GM12878 (cell line): ENCODE measurements at regions not wholly inside any gene's neighbourhood (a gene's known extent, or its start where the extent isn't known, plus 50 kb on each side); places are given as distances from the start of the nearest gene placed in this dataset.

Source experiments
- ATAC-seq: fragments of 200-7000 bp; cut with Tn5 transposase; 3 replicates; pipeline ENCODE4 v1.9.1; 2020; ENCODE audit warnings: mild to moderate bottlenecking, moderate library complexity
- BruUV-seq: library from RNA; stranded (reverse); fragments of 400-500 nt; replicated peaks from 2 replicates; lab custom pipeline; 2021; lab: Mats Ljungman, UMichigan
- CTCF ChIA-PET: fragments of 300-600 bp; sonication (Branson Sonifier 250); formaldehyde crosslinking; extraction: SDS; loops from one replicate; lab custom pipeline; 2021; ENCODE audit warnings: inconsistent platforms; lab: Yijun Ruan, JAX
- POLR2A ChIA-PET: fragments of 350-600 bp; formaldehyde crosslinking; extraction: SDS; loops from one replicate; lab custom pipeline; 2021; ENCODE audit warnings: inconsistent platforms; lab: Charles Lee
- RAD21 ChIA-PET: fragments of 300-600 bp; sonication (Branson Sonifier 250); formaldehyde crosslinking; loops from one replicate; lab custom pipeline; 2023; ENCODE audit warnings: antibody characterized with exemption; ENCODE audit not compliant: unreplicated experiment; lab: Charles Lee
- SMC1A ChIA-PET: fragments of 300-600 bp; sonication (Branson Sonifier 250); formaldehyde crosslinking; loops from one replicate; lab custom pipeline; 2023; ENCODE audit not compliant: unreplicated experiment, uncharacterized antibody; lab: Charles Lee
- DNase-seq: peaks from one replicate; pipeline ENCODE4 v3.0.0-alpha.2; 2011; ENCODE audit warnings: low read depth, low spot score
- FAIRE-seq: peaks from 3 replicates; lab custom pipeline; 2011; peaks lifted over from hg19 to GRCh38; lab: Jason Lieb, UNC
- H2AFZ ChIP-seq: 2 replicates; pipeline ENCODE4 v1.6.0; 2011; ENCODE audit warnings: low read depth, low read length, control low read depth; ENCODE audit not compliant: control insufficient read depth
- H3K27ac ChIP-seq: 2 replicates; pipeline ENCODE4 v1.5.1; 2011; ENCODE audit warnings: control low read depth; ENCODE audit not compliant: control insufficient read depth, insufficient read depth
- H3K27me3 ChIP-seq, 2 experiments: replicated peaks in 1 of 2; 2 replicates each; pipeline versions ENCODE4 v1.6.0 to v1.6.1; 2011; ENCODE audit warnings: low read length in 1 of 2; ENCODE audit not compliant: control insufficient read depth in 2 of 2, insufficient read depth in 2 of 2
- H3K36me3 ChIP-seq, 2 experiments: 2 replicates each; pipeline ENCODE4 v1.5.1; 2011; ENCODE audit warnings: low read length in 1 of 2; ENCODE audit not compliant: control insufficient read depth in 2 of 2, insufficient read depth in 2 of 2
- H3K4me1 ChIP-seq: 2 replicates; pipeline ENCODE4 v1.6.1; 2011; ENCODE audit warnings: mild to moderate bottlenecking, low read length, moderate library complexity, mixed read lengths; ENCODE audit not compliant: control insufficient read depth, insufficient read depth
- H3K4me2 ChIP-seq: 2 replicates; pipeline ENCODE4 v1.6.0; 2011; ENCODE audit warnings: control low read depth; ENCODE audit not compliant: control insufficient read depth, insufficient read depth
- H3K4me3 ChIP-seq: fragments of 200-600 bp; sonication (generic); 2 replicates; pipeline ENCODE4 v1.5.1; 2016
- H3K79me2 ChIP-seq: 2 replicates; pipeline ENCODE4 v1.6.0; 2011; ENCODE audit warnings: low read length; ENCODE audit not compliant: control insufficient read depth, insufficient read depth
- H3K9ac ChIP-seq: 2 replicates; pipeline ENCODE4 v1.8.0; 2011; ENCODE audit warnings: low read length, control low read depth, mixed read lengths; ENCODE audit not compliant: control insufficient read depth, insufficient read depth
- H3K9me3 ChIP-seq: replicated peaks from 3 replicates; pipeline ENCODE4 v1.5.1; 2011; ENCODE audit warnings: mild to moderate bottlenecking, low read length; ENCODE audit not compliant: control insufficient read depth, insufficient read depth
- H4K20me1 ChIP-seq: 2 replicates; pipeline ENCODE4 v1.6.0; 2011; ENCODE audit not compliant: control insufficient read depth, insufficient read depth
- CBFB ChIP-seq: IDR thresholded peaks from 2 replicates; pipeline ENCODE4 v1.6.1; 2016; ENCODE audit warnings: antibody characterized with exemption, low read depth
- CEBPZ ChIP-seq: fragments of 150-350 bp; IDR thresholded peaks from 2 replicates; pipeline ENCODE4 v1.6.1; 2016; ENCODE audit warnings: low read depth, low read length
- CTCF ChIP-seq, 3 experiments: IDR thresholded peaks in 2 of 3; conservative IDR thresholded peaks in 1 of 3; 2 replicates each; pipeline ENCODE4 v1.5.1; 2011; ENCODE audit warnings: low read depth in 3 of 3, low read length in 3 of 3, mild to moderate bottlenecking in 3 of 3, control low read depth in 2 of 3, moderate library complexity in 2 of 3, inconsistent platforms in 1 of 3, mixed read lengths in 1 of 3; ENCODE audit not compliant: control insufficient read depth in 2 of 3, insufficient read depth in 1 of 3; ENCODE audit errors: extremely low read depth in 1 of 3
- IKZF2 ChIP-seq, 2 experiments: fragments of 450-650 bp; IDR thresholded peaks; 2 replicates each; pipeline ENCODE4 v1.6.1; 2017; ENCODE audit warnings: mild to moderate bottlenecking in 2 of 2, moderate library complexity in 2 of 2
- LARP7 ChIP-seq: fragments of 450-650 bp; IDR thresholded peaks from 2 replicates; pipeline ENCODE4 v1.6.1; 2017; ENCODE audit warnings: mild to moderate bottlenecking
- MAX ChIP-seq: IDR thresholded peaks from 2 replicates; pipeline ENCODE4 v1.6.1; 2012; ENCODE audit warnings: low read depth, low read length, improper control_type of control experiment
- MLLT1 ChIP-seq: fragments of 450-650 bp; IDR thresholded peaks from 2 replicates; pipeline ENCODE4 v1.6.1; 2016; ENCODE audit warnings: mild to moderate bottlenecking
- MTA2 ChIP-seq: fragments of 450-650 bp; IDR thresholded peaks from 2 replicates; pipeline ENCODE4 v1.6.1; 2016; ENCODE audit warnings: low read depth, mild to moderate bottlenecking, moderate library complexity
- MYB ChIP-seq: fragments of 150-350 bp; IDR thresholded peaks from 2 replicates; pipeline ENCODE4 v1.6.1; 2014; ENCODE audit warnings: mild to moderate bottlenecking, low read depth, low read length, borderline replicate concordance
- POLR2AphosphoS5 ChIP-seq: IDR thresholded peaks from 2 replicates; pipeline ENCODE4 v1.6.1; 2011; ENCODE audit warnings: mild to moderate bottlenecking, low read length, inconsistent platforms
- SUPT20H ChIP-seq: IDR thresholded peaks from 2 replicates; pipeline ENCODE4 v1.6.1; 2011; ENCODE audit warnings: low read depth, mild to moderate bottlenecking, low read length, moderate library complexity, borderline replicate concordance; ENCODE audit not compliant: control insufficient read depth
- TBL1XR1 ChIP-seq: IDR thresholded peaks from 2 replicates; pipeline ENCODE4 v1.6.1; 2012; ENCODE audit warnings: low read depth, low read length, improper control_type of control experiment
- WGBS: methylation state at CpG from one replicate; pipeline ENCODE4 v1.1.6; 2016; ENCODE audit warnings: low lambda C conversion rate; ENCODE audit not compliant: insufficient replicate concordance, insufficient coverage; ENCODE audit errors: missing lambda C conversion rate; 5-methylcytosine and 5-hydroxymethylcytosine counted together
- in situ Hi-C: fragments of 300-500 bp; cut with MboI; formaldehyde crosslinking; loops from 9 replicates; pipeline ENCODE4 v1.14.3; 2018; ENCODE audit warnings: mixed read lengths
- intact Hi-C: fragments of 100-400 bp; cut with micrococcal nuclease; formaldehyde crosslinking; loops from one replicate; pipeline ENCODE4 v1.14.2; 2022; ENCODE audit not compliant: unreplicated experiment
- TF ChIP-seq, protein P1 (sequence below): fragments of 450-650 bp; IDR thresholded peaks from 2 replicates; pipeline ENCODE4 v1.6.1; 2017; ENCODE audit warnings: mild to moderate bottlenecking, moderate library complexity

GRCh38 chr4:166366012-166366411, 493.0 kb downstream of the TLL1 start:
- H3K27ac ChIP-seq, result no peak overlapping the region
- no peaks in the 10 kb centered on the region for H3K4me1 ChIP-seq
- no peak overlapping the region for H3K4me2 ChIP-seq
- ATAC-seq, result no peak
- POLR2A ChIA-PET, result no interaction called here
- BruUV-seq, result no TSS peak
- TF ChIP-seq MYB (no peak), CBFB (no peak), MTA2 (no peak), CTCF (IDR thresholded peaks at IDR 0.05 in 2 of 3, conservative IDR thresholded peaks at IDR 0.05 in 1 of 3; ENCODE audit: control insufficient read depth in 2 of 3, extremely low read depth in 1 of 3, insufficient read depth in 1 of 3, low read depth in 3 of 3, low read length in 3 of 3) (no peak), TBL1XR1 (no peak), CEBPZ (no peak), MLLT1 (no peak), LARP7 (no peak), MAX (no peak), SUPT20H (no peak), POLR2AphosphoS5 (no peak), IKZF2 (IDR thresholded peaks at IDR 0.05) (no peak)
- TF ChIP-seq, protein P1, sequence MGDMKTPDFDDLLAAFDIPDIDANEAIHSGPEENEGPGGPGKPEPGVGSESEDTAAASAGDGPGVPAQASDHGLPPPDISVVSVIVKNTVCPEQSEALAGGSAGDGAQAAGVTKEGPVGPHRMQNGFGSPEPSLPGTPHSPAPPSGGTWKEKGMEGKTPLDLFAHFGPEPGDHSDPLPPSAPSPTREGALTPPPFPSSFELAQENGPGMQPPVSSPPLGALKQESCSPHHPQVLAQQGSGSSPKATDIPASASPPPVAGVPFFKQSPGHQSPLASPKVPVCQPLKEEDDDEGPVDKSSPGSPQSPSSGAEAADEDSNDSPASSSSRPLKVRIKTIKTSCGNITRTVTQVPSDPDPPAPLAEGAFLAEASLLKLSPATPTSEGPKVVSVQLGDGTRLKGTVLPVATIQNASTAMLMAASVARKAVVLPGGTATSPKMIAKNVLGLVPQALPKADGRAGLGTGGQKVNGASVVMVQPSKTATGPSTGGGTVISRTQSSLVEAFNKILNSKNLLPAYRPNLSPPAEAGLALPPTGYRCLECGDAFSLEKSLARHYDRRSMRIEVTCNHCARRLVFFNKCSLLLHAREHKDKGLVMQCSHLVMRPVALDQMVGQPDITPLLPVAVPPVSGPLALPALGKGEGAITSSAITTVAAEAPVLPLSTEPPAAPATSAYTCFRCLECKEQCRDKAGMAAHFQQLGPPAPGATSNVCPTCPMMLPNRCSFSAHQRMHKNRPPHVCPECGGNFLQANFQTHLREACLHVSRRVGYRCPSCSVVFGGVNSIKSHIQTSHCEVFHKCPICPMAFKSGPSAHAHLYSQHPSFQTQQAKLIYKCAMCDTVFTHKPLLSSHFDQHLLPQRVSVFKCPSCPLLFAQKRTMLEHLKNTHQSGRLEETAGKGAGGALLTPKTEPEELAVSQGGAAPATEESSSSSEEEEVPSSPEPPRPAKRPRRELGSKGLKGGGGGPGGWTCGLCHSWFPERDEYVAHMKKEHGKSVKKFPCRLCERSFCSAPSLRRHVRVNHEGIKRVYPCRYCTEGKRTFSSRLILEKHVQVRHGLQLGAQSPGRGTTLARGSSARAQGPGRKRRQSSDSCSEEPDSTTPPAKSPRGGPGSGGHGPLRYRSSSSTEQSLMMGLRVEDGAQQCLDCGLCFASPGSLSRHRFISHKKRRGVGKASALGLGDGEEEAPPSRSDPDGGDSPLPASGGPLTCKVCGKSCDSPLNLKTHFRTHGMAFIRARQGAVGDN, result no peak
- SMC1A ChIA-PET, result no interaction called here
- no peaks in the 10 kb centered on the region for H3K36me3 ChIP-seq
- CTCF ChIA-PET, result no interaction called here
- RAD21 ChIA-PET, result no interaction called here
- H3K4me3 ChIP-seq, result no peak overlapping the region
- no peak overlapping the region for H2AFZ ChIP-seq
- no peak for DNase-seq
- intact Hi-C loops, result no loop called here
- no peaks in the 10 kb centered on the region for H4K20me1 ChIP-seq
- H3K79me2 ChIP-seq, result no peaks in the 10 kb centered on the region
- H3K9ac ChIP-seq, result no peak overlapping the region
- H3K27me3 ChIP-seq, result no peaks in the 10 kb centered on the region
- no peak for FAIRE-seq
- WGBS, result 36% methylated on average over 3 of the region's 3 CpGs
- H3K9me3 ChIP-seq, result no peaks in the 10 kb centered on the region
- in situ Hi-C loops, result no loop called here
